Germinal center (tissue), 1 donor: ENCODE measurements at regions not wholly inside any gene's neighbourhood (a gene's known extent, or its start where the extent isn't known, plus 50 kb on each side); places are given as distances from the start of the nearest gene placed in this dataset.

Experiments
- DNase-seq: peaks from one replicate; pipeline ENCODE4 v3.0.0; 2012; ENCODE audit warnings: mixed read lengths, low spot score

DNA sequence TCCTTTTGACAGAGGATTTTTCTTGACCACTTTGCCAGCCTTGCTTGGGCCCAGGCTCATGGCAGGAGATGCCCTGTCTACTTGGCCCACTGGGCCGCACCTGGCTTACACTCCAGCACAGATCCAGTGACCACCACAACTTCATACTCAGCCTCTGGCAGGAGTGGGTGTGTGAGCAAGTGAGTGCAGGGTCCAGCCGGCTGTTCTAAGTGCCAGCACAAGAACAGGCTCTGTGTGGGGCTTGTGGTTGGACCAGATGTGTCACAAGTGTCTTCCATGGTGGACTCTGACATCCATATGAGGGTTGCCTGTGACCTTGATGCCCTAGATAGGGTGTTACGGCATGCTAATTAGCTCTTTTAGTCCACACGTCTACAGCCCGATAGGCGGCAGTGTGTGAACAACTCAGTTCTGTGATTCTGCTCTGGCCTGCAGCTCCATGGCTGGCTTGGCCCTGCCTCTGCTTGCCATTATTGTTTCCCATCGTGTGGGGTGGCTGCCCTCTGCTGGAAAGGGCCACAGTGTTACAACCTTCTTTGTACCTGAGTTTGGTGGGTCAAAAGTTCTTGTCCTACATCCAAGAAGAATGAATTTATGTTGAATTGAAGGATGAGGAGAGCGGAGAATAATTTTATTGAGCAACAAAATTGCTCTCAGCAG is 1089.1 kb downstream of the SLC6A15 start:
- DNase-seq, result no peak

DNA sequence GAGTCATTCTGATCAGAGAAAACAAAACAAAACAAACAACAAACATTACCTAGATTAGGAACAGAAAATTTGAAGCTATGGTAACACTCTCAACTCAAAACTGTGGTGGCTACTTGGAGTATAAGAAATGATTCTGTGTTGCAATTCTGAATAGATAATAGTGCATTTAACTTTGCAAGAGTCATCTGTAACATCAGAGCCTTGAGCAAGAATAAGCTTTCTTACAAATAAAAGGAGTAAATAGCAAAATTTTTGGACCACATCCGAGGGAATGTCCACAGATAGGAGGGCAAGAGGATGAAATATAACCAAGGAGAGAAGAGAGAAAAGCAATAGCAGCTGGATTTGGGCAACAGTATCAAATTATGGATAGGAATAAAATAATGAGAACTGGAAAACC is 1090.6 kb downstream of the SLC6A15 start:
- no peak for DNase-seq

DNA sequence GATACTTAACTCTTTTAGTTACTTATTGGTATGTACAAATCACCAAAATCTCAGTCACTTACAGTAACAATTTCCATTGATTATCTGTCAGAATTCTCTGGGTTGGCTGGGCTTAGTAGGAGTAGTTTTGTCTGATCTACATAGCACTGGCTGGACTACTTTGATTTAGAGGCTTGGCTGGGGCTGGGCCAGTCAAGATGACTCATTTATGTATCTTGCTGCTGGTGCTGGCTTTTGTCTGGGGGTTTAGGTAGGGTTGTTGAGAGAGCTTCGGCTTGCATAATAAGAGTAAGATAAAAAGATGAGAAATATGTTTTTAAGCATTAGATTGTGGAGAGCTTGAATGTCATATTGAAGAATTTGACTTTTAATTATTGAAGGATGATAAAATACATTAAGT is 1093.7 kb downstream of the SLC6A15 start:
- no peak for DNase-seq

DNA sequence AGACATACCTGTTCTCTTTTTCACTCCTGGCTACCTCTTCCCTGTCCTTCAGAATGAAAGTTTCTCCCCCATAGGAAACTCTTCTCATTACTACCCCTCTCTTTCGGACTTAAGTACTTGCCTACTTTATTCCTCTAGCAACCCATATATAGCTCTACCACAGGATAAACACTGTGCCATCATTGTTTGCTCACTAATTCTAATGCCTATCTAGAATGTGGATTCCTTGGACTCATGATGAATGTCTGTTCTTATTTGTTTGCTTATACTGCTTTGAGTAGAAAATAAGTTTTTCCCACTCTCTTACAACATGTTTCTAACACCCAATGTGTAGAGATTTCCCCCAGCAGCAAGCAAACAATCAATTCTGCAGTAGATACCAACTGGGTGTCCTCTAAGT is 1094.9 kb downstream of the SLC6A15 start:
- DNase-seq, result no peak

DNA sequence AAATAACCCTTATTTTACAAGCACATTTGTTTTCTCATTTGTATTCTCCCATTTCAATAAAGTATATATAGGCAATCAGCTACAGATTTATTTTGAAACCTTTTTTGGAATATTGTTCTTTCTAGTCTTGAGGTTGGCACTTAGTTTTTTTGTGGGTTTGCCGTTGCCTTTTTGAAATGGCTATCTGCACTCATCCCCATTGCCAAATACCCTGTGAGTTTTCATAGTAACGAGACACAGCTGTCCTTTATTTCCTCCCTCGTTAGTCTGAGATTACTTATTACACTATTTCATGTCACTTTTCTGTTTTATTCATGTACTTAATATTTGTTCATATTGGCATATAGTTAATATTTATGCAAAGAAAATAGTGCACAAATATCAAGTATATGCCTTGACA is 1104.0 kb downstream of the SLC6A15 start:
- no peak for DNase-seq

DNA sequence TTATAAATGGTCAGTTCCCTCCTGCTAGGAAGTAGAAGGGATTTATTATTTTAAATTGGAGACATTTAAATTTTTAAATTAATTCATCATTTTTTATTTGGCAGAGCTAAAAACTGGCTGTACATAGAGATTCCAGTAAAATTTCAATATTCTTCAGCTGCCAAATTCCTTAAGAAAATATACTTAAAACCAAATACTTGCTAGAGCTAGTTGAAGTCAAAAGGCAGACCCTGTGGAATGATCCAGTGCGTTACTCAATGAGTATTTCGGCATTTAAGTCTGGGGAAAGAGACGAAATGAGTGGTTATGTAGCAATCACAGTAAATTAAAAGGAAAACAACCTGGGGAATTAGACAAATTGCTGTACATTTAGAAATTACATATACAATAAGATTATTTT is 1104.7 kb downstream of the SLC6A15 start:
- no peak for DNase-seq

DNA sequence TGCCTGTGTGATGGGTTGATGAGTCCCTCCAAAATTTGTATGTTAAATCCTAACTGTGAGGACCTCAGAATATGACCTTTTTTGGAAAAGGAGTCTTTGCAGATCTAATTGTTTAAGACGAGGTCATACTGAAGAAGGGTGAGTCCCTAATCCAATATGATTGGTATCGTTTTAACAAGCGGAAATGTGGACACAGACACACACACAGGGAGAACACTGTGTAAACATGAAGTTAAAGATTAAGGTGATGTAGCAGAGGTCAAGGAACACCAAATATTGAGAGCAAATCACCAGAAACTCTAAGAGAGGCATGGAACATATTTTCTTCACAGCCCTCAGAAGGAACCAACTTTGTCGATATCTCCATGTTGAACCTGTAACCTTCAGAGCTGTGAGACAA is 1106.7 kb downstream of the SLC6A15 start:
- no peak for DNase-seq

DNA sequence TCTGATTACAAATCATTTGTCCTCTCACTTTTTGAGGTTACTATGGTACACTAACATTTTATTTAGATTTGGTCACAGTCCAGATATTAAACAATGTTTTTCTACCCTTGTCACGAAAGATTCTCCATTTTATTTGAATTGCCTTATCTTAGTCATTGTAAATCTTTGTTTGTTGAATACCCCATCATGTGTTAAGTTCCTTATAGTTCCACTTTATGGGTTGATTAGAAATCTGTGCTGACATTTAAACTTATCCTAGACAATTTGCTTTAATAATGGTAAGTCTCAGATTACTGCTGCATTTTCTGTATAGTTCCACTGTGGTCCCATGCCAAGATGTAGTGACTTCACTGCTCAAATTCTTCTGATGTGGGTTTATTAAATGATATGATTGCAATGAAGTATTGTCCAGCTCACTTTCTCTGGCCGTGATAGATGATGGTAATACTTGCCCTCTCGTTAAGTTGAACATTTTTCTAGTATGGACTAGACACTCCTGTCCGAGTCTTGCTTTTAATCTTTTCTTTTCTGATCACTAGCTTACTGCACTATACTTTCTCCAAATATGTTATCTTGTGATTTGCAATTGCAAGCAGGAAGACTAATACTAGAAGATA is 1107.3 kb downstream of the SLC6A15 start:
- DNase-seq, result no peak

DNA sequence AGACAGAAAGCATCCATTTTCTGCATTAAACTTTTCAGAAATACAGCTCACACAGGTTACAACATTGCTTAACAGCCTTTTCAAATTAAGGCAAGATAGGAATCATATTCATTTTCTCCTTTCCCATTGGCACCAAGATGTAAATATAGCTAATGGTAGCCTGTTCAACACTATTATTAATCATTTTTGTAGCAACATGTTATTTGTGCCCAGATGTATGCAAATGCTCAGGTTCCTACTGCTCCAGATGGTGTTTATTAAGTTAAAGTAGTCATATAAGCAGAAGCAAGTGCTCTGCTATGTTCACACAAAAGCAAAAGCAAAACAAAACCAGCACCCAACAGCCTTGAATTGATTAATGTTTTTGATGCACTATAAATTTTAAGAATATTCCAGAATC is 1110.6 kb downstream of the SLC6A15 start:
- no peak for DNase-seq

DNA sequence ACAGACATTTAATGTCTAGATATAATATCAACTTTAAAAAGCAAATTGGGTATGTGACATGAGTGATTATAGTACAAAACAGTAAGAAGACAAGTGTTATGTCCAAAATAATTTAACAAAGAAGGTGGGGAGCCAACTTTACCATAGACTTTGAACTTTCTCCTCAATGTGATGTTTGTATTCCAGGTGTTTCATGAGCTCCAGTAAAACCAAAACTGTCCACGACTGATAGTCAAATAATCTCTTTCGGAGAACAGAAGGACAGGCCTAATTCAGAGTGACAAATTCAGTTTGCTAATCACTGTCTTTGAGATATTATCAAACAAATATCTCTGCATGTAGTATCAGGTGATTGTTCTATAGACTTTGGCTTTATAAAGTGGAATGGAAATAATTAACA is 1112.6 kb downstream of the SLC6A15 start:
- no peak for DNase-seq

DNA sequence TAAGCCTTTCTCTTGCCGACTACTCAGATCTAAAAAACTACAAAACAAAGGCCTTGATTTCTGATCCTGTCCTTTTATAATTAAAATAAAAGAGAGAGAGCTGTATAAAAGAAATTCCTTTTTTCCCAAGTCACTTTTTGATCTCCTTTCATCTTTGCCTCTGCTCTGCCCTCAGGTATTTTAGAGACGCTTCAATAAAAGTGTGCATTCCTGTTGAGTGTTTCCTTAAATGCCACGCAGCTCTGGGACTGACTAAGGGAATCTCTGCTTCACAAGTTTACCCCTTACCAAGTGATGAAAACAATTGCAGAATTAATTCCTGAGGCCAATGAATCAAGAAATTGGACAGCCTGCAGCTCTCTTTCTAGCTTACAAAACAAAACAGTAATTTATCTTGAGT is 1109.8 kb downstream of the TMTC2 start:
- no peak for DNase-seq

DNA sequence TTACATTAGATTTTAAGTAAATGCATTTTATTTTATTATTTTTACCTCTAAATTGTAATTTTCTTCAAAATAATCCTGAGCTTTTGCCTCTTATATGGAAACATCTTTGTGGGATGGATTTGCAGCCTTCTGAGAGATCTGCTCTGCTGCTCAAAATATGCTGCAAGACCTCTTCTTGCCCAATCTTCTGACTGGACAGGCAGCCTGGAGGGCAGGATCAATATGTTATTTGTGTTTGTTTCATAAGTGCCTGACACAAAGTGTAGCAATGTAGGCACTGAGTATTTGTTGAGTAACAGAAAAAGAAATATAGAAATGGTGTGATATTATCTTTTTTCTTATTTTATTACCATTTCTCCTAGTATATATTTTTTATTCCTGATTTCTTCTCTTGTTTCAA is 1106.9 kb downstream of the TMTC2 start:
- DNase-seq, result no peak

DNA sequence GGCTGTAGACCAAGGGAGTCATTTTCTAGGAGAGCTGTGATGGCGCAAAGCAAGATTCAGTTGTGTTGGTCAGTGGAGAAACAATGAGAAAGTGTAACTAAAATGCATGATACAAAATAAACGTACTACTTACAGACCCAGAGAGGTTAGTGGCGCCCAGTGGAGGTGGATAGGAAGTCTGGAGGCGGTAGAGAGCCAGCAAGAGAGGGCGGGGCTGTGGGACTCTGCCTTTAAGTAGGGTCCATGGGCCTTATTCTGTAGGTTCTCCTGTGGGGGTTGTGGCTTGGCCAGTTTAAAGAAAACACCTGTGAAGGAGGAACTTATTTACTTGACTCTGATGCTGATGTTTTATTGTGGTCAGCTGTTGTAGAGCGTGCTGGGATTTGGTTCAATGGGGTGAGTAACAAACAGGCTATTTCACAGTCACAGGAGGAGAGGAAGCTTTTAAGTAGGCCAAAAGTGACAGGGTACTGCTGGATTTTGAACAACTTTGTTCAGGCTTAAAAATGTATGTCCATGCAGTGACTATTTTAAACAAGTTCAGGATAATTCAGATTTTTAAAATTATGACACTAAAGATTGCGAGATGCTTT is 1097.7 kb downstream of the TMTC2 start:
- DNase-seq, result no peak

DNA sequence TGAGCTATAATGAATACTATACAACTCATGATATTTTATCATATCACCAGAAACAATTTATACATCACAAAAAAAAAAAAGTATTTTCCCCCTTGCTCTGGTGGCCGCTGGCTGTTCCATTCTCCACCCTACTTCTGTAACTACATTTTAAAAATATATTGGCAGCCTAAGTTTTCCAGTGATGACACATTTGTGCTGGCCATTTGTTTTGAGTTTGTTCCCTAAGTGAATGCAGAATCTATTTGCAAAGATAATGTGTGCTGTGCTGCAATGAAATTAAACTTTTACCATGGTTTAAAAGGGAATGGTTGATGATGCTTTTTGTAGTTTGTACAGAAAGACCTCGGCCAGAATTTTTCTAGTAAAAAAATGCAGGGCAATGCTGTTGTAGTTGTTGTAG is 1092.8 kb downstream of the TMTC2 start:
- DNase-seq, result no peak

DNA sequence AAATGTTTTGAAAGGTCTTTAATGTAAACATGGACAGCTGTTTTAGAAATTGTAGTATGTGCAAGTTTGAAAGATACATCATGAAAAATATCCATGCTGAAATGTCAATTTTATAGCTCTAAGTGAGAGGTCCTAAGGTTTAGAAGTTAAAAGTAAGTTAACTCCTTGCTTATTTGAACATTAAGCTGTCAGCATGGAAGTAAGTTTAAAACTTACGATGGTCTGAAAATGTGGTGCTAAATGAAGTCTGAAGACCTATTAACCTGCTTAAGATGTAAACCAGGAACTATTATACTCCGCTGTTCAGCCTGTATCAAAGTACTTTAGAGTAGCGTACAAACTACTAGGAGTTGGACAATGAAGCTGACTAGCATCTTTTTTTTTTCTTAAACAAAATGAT is 1082.4 kb downstream of the TMTC2 start:
- DNase-seq, result no peak

DNA sequence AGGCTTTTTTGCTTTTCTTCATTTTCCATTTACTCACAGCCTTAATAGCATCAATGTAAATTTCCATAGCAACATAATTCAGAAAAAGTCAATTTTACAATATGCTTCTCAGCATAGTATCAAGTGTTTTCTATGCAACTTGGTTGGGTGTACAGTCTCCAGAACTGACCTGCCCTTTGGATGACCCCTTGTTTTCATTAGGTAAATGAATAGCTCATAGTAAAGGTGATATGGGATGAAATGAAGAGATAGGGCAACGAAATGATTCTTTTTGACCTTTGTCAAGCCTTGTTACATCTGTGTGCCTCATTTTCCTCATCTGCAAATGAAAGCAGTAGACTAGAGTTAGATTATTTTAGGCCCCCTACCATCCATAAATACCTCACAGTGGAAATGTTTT is 1081.0 kb downstream of the TMTC2 start:
- DNase-seq, result no peak

DNA sequence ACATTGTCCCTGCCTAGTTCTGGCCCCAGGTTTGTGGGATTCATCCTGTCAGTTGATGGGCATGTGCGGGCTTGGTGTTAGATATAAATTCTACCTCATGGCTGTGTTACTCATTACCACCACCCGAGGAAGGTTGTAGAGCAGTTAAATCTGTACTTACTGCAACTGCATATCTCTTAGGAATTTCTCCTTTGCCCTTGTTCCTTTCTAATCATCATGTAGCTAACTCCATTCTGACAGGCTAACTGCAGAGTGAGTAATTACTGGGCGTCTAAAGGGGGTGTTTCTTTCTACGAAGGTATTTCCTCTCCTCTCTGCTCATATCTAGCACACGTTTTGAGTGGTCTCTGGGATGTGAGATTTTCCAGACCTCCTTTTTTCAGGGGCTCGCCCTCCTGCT is 1076.7 kb downstream of the TMTC2 start:
- no peak for DNase-seq

DNA sequence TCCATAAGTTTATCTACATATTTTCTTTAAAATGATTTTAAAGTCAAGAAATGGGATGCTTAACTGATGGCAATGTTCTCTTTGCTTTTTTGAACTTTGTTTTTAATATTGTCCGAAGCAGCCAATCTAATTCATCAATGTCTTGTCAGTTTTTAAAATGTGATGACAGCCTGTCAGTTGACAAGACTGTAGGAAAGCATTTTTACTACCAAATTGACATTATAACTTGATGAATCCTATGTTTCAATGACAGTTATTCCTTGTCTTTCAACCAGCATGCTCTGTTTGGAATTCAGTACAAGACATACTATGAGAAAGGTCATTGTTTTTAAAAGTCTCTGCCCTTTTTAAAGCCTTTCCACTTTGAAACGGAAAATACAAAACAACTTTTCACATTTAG is 1073.2 kb downstream of the TMTC2 start:
- DNase-seq, result no peak

DNA sequence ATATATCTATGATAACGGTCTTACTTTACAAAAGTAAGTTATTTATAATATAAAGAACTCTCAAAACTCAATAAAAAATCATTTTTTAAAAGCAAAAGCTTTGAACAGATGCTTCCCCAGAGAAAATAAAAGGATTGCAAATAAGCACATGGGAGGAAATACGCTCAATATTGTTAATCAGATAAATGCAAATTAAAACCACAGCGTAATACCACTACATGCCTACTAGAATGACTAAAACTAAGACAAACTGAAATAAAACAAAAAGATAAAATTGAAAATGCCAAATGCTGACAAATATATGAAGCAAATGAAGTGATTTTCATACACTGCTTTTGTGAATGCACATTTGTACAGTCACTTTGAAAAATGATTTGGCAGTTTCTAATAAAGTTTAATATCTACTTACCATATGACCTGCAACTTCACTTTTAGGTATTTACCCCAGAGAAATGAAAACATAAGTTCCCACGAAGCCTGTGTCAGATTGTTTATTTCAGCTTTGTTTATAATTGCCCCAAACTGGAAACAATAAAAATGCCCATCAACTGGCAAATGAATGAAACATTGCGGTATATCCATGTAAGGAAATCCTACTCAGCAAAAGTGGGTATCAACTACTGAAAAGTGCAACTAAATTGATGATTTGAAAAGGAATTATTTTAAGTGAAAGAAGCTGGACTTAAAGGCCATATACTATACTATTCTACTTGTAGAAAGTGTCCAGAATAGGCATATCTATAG is 1072.4 kb downstream of the TMTC2 start:
- DNase-seq, result no peak

DNA sequence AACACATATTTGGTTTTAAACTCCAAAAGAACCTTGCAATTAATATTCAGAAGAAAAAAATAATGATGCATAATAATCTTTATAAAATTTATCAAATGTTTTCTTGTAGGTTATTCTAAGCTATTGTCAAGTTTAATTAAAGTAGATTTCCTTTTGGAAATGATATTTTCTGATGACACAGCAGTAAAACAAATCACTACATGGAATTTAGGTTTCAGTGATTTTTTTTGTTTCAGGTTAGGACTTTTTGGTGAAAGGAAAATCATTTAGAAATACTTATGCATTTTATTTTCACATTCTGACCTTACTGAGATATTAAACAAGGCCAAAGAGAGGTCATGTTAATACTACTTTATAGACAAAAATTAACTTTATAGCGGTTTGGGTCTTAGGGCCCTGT is 1067.2 kb downstream of the TMTC2 start:
- no peak for DNase-seq

DNA sequence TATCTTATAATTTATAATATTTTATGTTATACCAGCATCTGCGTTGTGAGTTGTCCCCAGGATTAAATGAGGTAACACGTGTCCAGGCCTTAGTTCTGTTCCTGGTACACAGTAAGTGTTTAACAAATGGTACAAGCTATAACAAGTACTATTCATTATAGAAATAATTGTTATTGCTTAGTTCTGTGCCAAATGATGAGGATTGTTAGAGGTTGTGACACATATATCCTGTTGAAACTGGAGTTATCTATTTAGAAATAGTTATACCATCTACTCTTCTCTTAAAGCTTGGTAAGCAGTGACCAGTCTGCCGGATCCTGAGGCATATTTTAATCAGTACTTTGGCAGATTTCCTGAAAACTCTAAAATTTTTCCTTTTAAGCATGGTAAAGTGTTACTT is 1066.5 kb downstream of the TMTC2 start:
- no peak for DNase-seq

DNA sequence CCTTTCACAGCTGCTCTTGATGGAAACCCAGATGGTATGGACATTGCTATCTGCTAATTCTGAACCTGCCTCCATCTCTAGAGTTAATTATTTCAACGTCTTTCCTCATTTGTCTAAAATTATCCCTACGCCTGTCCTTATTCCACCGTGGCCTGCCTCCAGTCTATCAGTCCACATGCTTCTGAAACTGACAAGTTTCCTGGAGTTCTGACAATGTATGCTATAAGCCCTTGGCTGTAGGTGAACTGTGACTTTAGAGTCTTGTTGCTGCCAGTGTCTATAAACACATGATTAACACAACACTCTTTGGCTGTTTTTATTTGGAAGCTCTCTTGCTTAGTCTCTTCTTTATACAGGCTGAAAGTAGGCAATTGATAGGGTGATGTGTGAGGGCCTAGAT is 1052.9 kb downstream of the TMTC2 start:
- DNase-seq, result no peak

DNA sequence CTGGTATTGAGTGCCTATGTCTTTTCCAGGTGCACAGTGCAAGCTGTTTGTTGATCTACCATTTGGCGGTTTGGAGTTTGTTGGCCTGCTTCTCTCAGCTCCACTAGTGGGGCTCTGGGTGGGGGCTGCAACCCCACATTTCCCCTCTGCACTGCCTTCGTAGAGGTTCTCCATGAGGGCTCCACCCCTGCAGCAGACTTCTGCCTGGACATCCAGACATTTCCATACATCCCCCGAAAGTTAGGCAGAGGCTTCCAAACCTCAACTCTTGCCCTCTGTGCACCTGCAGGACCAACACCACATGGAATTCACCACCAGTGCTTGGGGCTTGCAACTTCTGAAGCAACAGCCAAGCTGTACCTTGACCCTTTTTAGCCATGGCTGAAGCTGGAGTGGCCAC is 1024.1 kb downstream of the TMTC2 start:
- DNase-seq, result no peak
